GM06990 (cell line): ENCODE measurements at regions not wholly inside any gene's neighbourhood (a gene's known extent, or its start where the extent isn't known, plus 50 kb on each side); places are given as distances from the start of the nearest gene placed in this dataset.

Experiments used
- DNase-seq: peaks from one replicate; pipeline ENCODE4 v3.0.0-alpha.2; 2011; ENCODE audit not compliant: insufficient read length; ENCODE audit errors: extremely low read depth
- H3K27me3 ChIP-seq: replicated peaks from 2 replicates; pipeline ENCODE4 v1.6.0; 2011; ENCODE audit warnings: low read length; ENCODE audit not compliant: control insufficient read depth, insufficient read depth
- H3K36me3 ChIP-seq: 2 replicates; pipeline ENCODE4 v1.5.1; 2011; ENCODE audit warnings: low read length; ENCODE audit not compliant: control insufficient read depth, insufficient read depth
- H3K4me3 ChIP-seq: replicated peaks from 2 replicates; pipeline ENCODE4 v1.5.1; 2011; ENCODE audit warnings: low read depth, mild to moderate bottlenecking, control low read depth, low read length
- CTCF ChIP-seq: IDR thresholded peaks from 2 replicates; pipeline ENCODE4 v1.5.1; 2011; ENCODE audit warnings: low read length, control low read depth, mild to moderate bottlenecking, inconsistent platforms; ENCODE audit not compliant: insufficient read depth, poor library complexity, severe bottlenecking

- DNase-seq = no peak
- no peak for TF ChIP-seq CTCF
- no peaks in the 10 kb centered on the region for H3K36me3 ChIP-seq
These were observed 461.2 kb downstream of the INHBA start for GRCh38 chr7:41241641-41242040.

GRCh38 chr7:41239596-41239995 lies 463.3 kb downstream of the INHBA start:
- Histone ChIP-seq H3K36me3 (no peaks in the 10 kb centered on the region), H3K4me3 (no peak overlapping the region), H3K27me3 (no peaks in the 10 kb centered on the region)
- TF ChIP-seq CTCF = no peak
- DNase-seq = no peak

More at GRCh38 chr7:41241641-41242040, 461.2 kb downstream of the INHBA start:
- no peaks in the 10 kb centered on the region for H3K27me3 ChIP-seq
- no peak overlapping the region for H3K4me3 ChIP-seq

GRCh38 chr7:41238851-41239331 lies 464.0 kb downstream of the INHBA start:
- DNase-seq = no peak
- Histone ChIP-seq H3K36me3 (no peaks in the 10 kb centered on the region), H3K4me3 (no peak overlapping the region), H3K27me3 (no peaks in the 10 kb centered on the region)
- no peak for TF ChIP-seq CTCF

- no peak for DNase-seq
- Histone ChIP-seq H3K36me3 (no peaks in the 10 kb centered on the region), H3K27me3 (no peaks in the 10 kb centered on the region), H3K4me3 (no peak overlapping the region)
- no peak for TF ChIP-seq CTCF
These were observed 464.9 kb downstream of the INHBA start for GRCh38 chr7:41237956-41238355.

GRCh38 chr7:41232086-41232485 lies 470.8 kb downstream of the INHBA start:
- DNase-seq = no peak
- no peaks in the 10 kb centered on the region for H3K36me3 ChIP-seq
- no peak for TF ChIP-seq CTCF
- no peak overlapping the region for H3K4me3 ChIP-seq
- H3K27me3 ChIP-seq = no peaks in the 10 kb centered on the region

GRCh38 chr7:41224063-41224763 lies 478.7 kb downstream of the INHBA start:
- no peak for TF ChIP-seq CTCF
- Histone ChIP-seq H3K4me3 (no peak overlapping the region), H3K36me3 (no peaks in the 10 kb centered on the region), H3K27me3 (no peaks in the 10 kb centered on the region)
- DNase-seq = no peak
